ENCODE measurements at regions not wholly inside any gene's neighbourhood (a gene's known extent, or its start where the extent isn't known, plus 50 kb on each side); places are given as distances from the start of the nearest gene placed in this dataset.
"Not testable (repeated sequence)": the region's sequence is repeated elsewhere in the genome, so short reads cannot be mapped to it uniquely, and the experiment has no call there.

- DNase-seq: no peak
Measured at GRCh38 chr2:83860320-83860719, 598.8 kb downstream of the SUCLG1 start.

GRCh38 chr2:83859553-83859952 is 599.5 kb downstream of the SUCLG1 start:
- no peak for DNase-seq

GRCh38 chr2:83851066-83851465 is 608.0 kb downstream of the SUCLG1 start:
- no peak for DNase-seq

GRCh38 chr2:83850071-83850725 is 608.9 kb downstream of the SUCLG1 start:
- no peak for DNase-seq

- no peak for DNase-seq
Measured at GRCh38 chr2:83844490-83844889, 614.6 kb downstream of the SUCLG1 start.

GRCh38 chr2:83842421-83842820 is 616.7 kb downstream of the SUCLG1 start:
- DNase-seq: no peak

- no peak for DNase-seq
Measured at GRCh38 chr2:83837823-83838222, 621.3 kb downstream of the SUCLG1 start.

- no peak for DNase-seq
Measured at GRCh38 chr2:83827618-83828017, 631.5 kb downstream of the SUCLG1 start.

- DNase-seq: no peak
Measured at GRCh38 chr2:83826577-83826976, 632.5 kb downstream of the SUCLG1 start.

- DNase-seq: no peak
Measured at GRCh38 chr2:83823229-83823628, 635.9 kb downstream of the SUCLG1 start.

- no peak for DNase-seq
Measured at GRCh38 chr2:83817511-83817910, 641.6 kb downstream of the SUCLG1 start.

GRCh38 chr2:83808878-83809277 is 650.2 kb downstream of the SUCLG1 start:
- no peak for DNase-seq

GRCh38 chr2:83802604-83803003 is 656.5 kb downstream of the SUCLG1 start:
- DNase-seq: no peak

- no peak for DNase-seq
Measured at GRCh38 chr2:83795777-83796176, 663.3 kb downstream of the SUCLG1 start.

GRCh38 chr2:83790467-83790866 is 668.6 kb downstream of the SUCLG1 start:
- not testable (repeated sequence) for DNase-seq

- DNase-seq: not testable (repeated sequence)
Measured at GRCh38 chr2:83789674-83790073, 669.4 kb downstream of the SUCLG1 start.

GRCh38 chr2:83788938-83789566 is 670.0 kb downstream of the SUCLG1 start:
- not testable (repeated sequence) for DNase-seq

GRCh38 chr2:83787189-83787588 is 671.9 kb downstream of the SUCLG1 start:
- DNase-seq: no peak

GRCh38 chr2:83786140-83786539 is 672.9 kb downstream of the SUCLG1 start:
- no peak for DNase-seq

- no peak for DNase-seq
Measured at GRCh38 chr2:83784947-83785346, 674.1 kb downstream of the SUCLG1 start.

GRCh38 chr2:83784315-83784714 is 674.8 kb downstream of the SUCLG1 start:
- DNase-seq: no peak

- no peak for DNase-seq
Measured at GRCh38 chr2:83782122-83782521, 677.0 kb downstream of the SUCLG1 start.

GRCh38 chr2:83764447-83765005 is 694.6 kb downstream of the SUCLG1 start:
- no peak for DNase-seq

- no peak for DNase-seq
Measured at GRCh38 chr2:83757329-83757728, 701.8 kb downstream of the SUCLG1 start.

- no peak for DNase-seq
Measured at GRCh38 chr2:83756219-83756618, 702.9 kb downstream of the SUCLG1 start.

Measured in activated T-cell treated with anti-CD3 and anti-CD28 coated beads for 4 hours (primary cell).